D341Med (cell line): ENCODE measurements at regions not wholly inside any gene's neighbourhood (a gene's known extent, or its start where the extent isn't known, plus 50 kb on each side); places are given as distances from the start of the nearest gene placed in this dataset.

ENCODE experiments used
- DNase-seq: peaks from one replicate; pipeline ENCODE4 v3.0.0; 2012; ENCODE audit warnings: low spot score

GRCh38 chr7:109308816-109309215 is 739.1 kb downstream of the DNAJB9 start:
- no peak for DNase-seq

GRCh38 chr7:109309790-109310189 is 740.1 kb downstream of the DNAJB9 start:
- no peak for DNase-seq

- DNase-seq, result no peak
Measured at GRCh38 chr7:109318136-109318535, 748.5 kb downstream of the DNAJB9 start.

- DNase-seq, result no peak
Measured at GRCh38 chr7:109322833-109323232, 753.2 kb downstream of the DNAJB9 start.

GRCh38 chr7:109331423-109331822 is 761.7 kb downstream of the DNAJB9 start:
- DNase-seq, result no peak

- no peak for DNase-seq
Measured at GRCh38 chr7:109335951-109336350, 766.3 kb downstream of the DNAJB9 start.

GRCh38 chr7:109336531-109336930 is 766.9 kb downstream of the DNAJB9 start:
- no peak for DNase-seq

- DNase-seq, result no peak
Measured at GRCh38 chr7:109343678-109344077, 774.0 kb downstream of the DNAJB9 start.

GRCh38 chr7:109351493-109351892 is 781.8 kb downstream of the DNAJB9 start:
- no peak for DNase-seq

GRCh38 chr7:109354000-109354399 is 784.3 kb downstream of the DNAJB9 start:
- DNase-seq, result no peak

- no peak for DNase-seq
Measured at GRCh38 chr7:109354552-109354951, 784.9 kb downstream of the DNAJB9 start.

GRCh38 chr7:109375823-109376222 is 806.1 kb downstream of the DNAJB9 start:
- DNase-seq, result no peak

- DNase-seq, result no peak
Measured at GRCh38 chr7:109376576-109376975, 806.9 kb downstream of the DNAJB9 start.

- DNase-seq, result no peak
Measured at GRCh38 chr7:109377076-109377884, 807.6 kb downstream of the DNAJB9 start.

GRCh38 chr7:109386959-109387358 is 817.3 kb downstream of the DNAJB9 start:
- no peak for DNase-seq

GRCh38 chr7:109387530-109387929 is 817.9 kb downstream of the DNAJB9 start:
- DNase-seq, result peak; percentile 6

GRCh38 chr7:109391240-109391639 is 821.6 kb downstream of the DNAJB9 start:
- no peak for DNase-seq

- no peak for DNase-seq
Measured at GRCh38 chr7:109402107-109402506, 832.4 kb downstream of the DNAJB9 start.

- no peak for DNase-seq
Measured at GRCh38 chr7:109407756-109408155, 838.1 kb downstream of the DNAJB9 start.

- no peak for DNase-seq
Measured at GRCh38 chr7:109437957-109438356, 868.3 kb downstream of the DNAJB9 start.

- no peak for DNase-seq
Measured at GRCh38 chr7:109449760-109450159, 880.1 kb downstream of the DNAJB9 start.

- peak; percentile 14 for DNase-seq
Measured at GRCh38 chr7:109456116-109456515, 886.4 kb downstream of the DNAJB9 start.

- DNase-seq, result no peak
Measured at GRCh38 chr7:109460296-109460695, 890.6 kb downstream of the DNAJB9 start.

- no peak for DNase-seq
Measured at GRCh38 chr7:109462171-109462570, 892.5 kb downstream of the DNAJB9 start.
